Activated CD4-positive, alpha-beta T cell treated with anti-CD3 and anti-CD28 coated beads, Interleukin-2, Interleukin-4, amounts not matched to agents 100 ng/mL and 50 ng/mL, durations not matched to agents 16 hours and 8 hours (primary cell): ENCODE measurements at regions not wholly inside any gene's neighbourhood (a gene's known extent, or its start where the extent isn't known, plus 50 kb on each side); places are given as distances from the start of the nearest gene placed in this dataset.
"Not testable (repeated sequence)": the region's sequence is repeated elsewhere in the genome, so short reads cannot be mapped to it uniquely, and the experiment has no call there.

Source experiments
- DNase-seq: peaks from one replicate; pipeline ENCODE4 v3.0.0-alpha.2; 2020; ENCODE audit warnings: low spot score

DNA sequence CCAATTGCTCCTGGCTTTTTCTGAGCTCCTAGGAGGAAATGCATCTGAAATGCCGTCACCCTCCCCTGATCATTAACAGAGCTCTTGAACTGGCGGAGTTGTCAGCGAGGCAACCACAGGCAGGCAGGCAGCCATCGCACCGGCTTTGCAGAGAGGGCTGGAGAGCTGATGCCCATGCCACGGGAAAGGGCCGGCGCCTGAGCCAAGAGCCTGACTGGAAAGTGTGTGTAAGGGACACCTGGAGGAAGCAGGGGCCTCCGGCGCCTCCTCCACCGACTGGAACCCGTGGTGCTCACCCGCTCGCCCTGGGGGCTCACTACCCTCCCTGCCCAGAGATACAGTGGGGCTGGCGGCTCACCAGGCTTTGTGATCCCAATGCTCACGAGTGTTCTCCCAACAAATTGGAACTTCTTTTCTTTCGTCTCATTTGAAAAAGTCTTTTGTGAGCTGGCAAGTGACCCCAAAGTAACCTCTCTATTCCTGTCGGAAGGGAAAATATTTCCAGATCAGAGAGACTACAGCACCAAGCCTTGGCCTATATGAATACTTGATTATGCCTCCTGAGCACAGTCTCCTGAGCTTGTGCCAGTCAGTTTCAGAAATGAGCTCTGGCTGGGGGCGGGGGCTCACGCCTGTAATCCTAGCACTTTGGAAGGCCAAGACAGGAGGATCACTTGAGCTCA, 97.7 kb upstream of the SLC25A33 start:
- DNase-seq, result no peak

DNA sequence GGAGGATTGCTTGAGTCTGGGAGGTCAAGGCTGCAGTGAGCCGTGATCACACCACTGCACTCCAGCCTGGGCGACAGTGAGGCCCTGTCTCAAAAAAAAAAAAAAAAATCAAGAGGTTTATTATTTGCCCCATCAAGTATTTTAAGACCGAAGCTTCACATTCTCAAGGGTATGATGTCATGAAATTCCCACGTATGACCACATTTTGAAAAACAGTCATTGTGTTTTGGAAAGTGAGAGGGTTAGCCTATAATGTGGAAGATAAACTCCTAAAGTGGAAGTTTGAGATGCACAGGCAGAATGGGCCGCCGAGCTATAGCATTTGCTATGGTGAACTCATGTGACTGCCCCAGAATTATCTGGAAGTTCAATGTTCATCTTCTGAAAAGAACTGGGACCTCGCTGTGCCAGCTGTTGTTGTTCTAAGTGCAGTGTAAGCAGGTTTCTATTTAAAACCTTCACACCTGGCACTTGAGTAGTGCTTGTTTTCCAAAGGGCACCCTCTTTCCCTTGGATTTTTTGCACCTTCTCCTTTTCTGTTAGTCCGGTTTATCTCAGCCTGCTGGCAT, 96.9 kb upstream of the SLC25A33 start:
- no peak for DNase-seq

GRCh38 chr1:9442986-9443385, 96.3 kb upstream of the SLC25A33 start:
- no peak for DNase-seq

DNA sequence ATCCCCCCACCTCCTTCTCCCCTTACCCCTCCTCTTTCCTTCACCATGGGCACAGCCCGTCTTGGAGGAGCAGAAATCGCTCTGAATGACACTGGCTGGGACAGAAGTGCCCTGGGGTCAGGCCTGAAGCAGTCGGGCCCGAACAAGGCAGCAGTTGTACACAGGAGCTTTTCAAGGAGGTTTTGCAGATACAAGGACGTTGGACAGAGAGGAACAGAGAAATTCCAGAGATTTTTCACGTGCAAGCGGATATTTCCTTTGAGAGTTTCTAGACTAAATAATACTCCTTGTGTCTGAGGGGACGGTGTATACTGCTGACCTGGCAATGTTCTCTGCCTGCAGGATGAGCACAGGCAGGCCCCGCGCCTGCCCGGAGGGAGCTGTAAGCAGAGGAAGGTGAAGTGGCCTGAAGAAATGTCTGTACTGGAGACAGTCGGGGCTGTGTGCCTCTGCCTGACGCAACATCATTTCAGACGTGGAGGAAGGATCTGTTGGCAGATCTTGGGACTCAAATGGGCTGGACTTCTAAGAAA, 95.3 kb upstream of the SLC25A33 start:
- no peak for DNase-seq

DNA sequence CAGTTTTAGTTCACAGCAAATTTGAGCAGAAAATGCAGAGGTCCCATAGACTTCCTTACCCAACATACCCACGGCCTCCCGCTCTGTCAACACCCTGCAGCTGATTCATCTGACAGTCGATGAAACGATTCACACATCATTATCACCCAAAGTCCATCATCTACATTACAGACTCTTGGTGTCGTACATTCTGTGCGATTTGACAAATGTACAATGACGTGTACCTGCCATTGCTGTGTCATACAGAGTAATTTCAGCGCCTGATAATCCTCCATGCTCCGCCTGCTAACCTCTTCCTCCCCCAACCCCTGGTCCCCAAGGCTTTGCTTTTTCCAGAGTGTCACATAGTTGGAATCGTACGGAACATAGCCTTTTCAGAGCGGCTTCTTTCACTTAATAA, 94.7 kb upstream of the SLC25A33 start:
- no peak for DNase-seq

GRCh38 chr1:9445081-9445480, 94.2 kb upstream of the SLC25A33 start:
- not testable (repeated sequence) for DNase-seq

GRCh38 chr1:9447215-9447960, 91.9 kb upstream of the SLC25A33 start:
- DNase-seq, result no peak

DNA sequence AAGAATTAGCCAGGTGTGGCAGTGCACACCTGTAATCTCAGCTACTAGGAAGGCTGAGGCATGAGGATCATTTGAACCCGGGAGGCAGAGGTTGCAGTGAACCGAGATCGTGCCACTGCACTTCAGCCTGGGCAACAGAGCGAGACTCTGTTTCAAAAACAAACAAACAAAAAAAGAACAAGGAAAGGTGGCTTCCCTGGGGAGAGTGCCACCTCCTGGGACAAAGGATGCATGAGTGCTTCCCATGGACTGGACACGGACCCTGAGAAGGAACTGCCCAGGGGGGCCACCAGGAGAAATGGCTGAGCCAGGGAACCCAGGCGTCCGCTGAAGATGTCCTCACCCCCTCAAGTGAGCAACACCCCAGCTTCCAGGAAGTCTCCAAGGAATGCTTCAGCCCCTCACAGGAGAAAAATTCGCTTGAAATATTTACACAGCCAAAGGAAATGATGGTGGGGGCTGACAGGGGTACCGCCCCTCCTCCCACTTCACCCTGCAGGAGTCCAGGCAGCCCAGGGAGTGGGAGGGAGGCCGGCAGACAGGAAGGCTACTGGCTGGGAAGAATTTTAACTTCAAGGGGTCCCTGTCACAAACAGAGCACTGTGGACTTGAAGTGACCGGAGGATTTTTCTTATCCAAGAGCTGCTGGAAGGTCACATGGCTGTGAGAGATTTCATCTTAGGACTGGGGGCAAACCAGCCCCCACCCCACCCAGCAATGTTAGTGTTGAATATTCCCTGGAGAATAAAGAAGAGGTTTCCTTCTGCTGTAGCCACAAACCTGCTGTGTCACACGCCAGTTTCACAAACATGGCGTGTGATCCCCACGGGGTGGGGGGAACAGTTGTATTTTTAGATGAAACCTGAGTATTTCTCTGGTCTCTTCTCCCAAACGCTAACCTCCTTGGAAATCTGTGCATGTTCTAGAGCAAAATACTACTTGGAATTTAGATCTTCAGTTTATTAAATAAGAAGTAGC, 90.8 kb upstream of the SLC25A33 start:
- DNase-seq, result no peak

- DNase-seq, result no peak
Measured at GRCh38 chr1:9449110-9449627, 90.1 kb upstream of the SLC25A33 start.

DNA sequence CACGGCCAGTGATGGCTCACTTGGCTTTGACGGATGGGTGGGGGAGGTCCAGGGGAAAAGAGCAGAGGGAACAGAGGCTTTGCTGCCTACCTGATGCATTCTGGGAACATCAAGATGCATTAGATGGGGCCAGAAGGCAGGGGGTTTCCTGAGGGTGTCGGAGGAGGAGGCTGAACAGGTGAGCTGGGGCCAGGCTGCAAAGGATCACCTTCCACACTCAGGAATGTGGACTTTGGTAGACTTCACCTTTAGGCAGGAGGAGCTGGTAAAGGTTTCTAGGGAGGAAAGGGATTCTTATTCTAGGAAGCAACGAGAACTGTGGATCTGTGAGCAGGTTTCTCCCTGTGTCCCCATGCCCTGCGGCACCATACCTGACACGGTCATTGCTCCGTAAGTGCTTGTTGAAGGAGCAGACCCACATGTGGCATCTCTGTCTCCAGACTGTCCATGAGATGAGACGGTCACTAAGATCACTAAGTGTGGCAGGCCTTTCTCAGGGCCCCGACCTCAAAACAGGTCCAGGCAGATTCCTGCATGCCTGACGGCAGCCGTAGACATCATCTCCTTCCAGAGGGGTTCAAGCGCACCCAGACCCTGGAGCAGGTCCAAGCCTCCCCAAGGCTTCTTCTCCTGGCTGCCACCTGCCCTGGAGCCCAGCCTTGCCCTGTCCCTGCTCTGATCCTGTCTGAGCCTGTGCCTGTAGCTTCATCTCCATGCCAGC, 89.1 kb upstream of the SLC25A33 start:
- DNase-seq, result no peak

DNA sequence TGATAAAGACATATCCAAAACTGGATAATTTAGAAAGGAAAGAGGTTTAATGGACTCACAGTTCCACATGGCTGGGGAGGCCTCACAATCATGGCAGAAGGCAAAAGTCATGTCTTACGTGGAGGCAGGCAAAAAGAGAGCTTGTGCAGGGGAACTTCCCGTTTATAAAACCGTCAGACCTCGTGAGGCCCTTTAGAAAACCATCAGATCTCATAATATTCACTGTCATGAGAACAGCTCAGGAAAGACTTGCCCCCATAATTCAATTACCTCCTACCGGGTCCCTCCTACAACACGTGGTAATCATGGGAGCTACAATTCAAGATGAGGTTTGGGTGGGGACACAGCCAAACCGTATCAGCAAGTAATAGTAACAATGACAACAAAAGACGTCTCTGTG, 88.2 kb upstream of the SLC25A33 start:
- no peak for DNase-seq

DNA sequence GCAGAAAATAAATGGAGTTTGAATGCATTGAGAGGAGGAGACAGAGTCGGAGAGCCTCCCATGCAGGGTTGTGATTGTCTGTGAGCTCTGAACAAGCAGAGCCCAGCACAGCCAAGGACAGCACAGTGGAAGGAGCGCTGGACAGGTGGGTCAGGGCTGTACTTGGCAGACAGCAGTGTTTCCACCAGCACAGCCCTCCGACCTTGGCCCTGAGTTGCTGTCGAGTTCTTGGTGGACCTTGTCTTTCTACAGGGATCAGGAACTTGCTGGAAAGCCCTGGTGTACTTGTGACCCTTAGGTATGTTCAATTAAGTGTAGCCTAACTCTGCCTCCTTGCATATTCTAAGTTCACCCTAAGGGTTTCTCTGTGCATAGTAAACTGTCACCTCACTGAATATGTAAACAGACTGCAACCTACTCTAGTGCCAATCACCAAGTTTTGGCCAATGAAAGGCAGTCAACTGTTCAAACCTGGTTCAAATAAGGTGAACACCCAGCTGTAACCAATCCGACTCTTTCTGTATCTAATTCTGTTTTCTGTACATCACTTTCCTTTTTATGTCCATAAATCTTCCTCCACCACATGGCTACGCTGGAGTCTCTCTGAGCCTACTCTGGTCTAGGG, 86.6 kb upstream of the SLC25A33 start:
- no peak for DNase-seq

DNA sequence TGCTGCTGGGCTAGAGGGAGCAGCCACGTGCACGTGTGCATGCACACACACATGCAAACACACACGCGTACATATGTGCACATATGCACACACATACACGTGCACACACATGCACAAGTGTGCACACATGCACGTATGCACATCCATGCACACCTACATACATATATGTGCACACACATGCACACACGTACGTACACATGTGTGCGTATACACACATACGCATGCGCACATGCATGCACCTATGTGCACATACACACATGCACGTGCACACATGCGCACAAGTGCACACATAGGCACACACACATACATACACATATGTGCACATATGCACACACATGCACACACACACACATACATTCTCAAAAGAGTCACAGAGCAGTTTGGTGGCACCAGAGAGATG, 85.9 kb upstream of the SLC25A33 start:
- DNase-seq, result no peak

DNA sequence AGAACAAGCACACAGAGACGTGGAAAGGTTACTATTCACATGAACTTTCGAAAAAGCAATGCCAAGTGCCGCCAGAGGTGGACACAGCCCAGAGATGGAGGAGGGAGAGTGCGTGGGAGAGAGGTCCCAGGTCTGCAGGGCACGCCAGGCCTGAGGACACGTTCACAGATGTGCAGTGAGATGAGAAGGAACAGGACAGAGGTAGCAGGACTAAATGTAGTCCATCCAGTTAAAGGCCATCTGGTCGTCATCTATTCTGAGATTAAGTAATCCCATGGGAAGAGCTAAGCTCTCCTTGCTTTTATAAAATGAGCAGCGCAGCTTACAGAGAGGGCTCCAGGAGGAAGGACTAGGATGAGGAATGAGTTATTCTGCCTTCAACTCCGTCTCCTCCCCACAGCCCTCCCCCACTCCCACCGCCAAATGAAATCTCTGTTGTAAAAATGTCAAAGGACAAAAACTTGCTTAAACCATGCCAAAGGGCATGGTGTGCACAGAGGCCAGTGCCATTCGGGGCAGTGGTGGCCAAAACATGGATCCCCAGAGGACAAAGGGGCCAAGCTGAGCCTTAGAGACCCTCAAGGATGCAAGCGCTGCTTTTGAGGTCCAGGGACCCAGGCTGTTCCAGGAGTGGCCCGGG, 85.4 kb upstream of the SLC25A33 start:
- no peak for DNase-seq

- DNase-seq, result no peak
Measured at GRCh38 chr1:9454494-9455066, 84.7 kb upstream of the SLC25A33 start.

GRCh38 chr1:9455487-9456234, 83.6 kb upstream of the SLC25A33 start:
- DNase-seq, result peak; percentile 59

DNA sequence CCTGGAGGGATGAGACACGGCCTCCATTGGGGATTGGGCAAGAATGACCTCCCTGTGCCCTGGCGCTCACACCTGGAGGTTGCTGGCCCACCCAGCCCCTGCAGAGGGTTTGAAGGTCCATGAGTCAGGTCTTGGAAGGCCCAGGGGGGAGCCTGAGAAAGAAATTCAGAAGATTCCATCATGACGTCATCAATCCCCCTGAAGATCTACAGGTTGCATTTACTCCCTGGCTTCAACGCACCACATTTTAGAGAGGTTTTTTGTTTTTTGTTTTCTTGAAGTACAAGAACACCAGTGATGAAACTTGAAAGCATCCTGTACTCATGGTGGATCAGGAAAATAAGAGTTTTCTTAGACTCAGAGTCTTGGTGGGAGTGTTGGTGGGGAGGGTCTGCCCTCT, 82.4 kb upstream of the SLC25A33 start:
- no peak for DNase-seq

DNA sequence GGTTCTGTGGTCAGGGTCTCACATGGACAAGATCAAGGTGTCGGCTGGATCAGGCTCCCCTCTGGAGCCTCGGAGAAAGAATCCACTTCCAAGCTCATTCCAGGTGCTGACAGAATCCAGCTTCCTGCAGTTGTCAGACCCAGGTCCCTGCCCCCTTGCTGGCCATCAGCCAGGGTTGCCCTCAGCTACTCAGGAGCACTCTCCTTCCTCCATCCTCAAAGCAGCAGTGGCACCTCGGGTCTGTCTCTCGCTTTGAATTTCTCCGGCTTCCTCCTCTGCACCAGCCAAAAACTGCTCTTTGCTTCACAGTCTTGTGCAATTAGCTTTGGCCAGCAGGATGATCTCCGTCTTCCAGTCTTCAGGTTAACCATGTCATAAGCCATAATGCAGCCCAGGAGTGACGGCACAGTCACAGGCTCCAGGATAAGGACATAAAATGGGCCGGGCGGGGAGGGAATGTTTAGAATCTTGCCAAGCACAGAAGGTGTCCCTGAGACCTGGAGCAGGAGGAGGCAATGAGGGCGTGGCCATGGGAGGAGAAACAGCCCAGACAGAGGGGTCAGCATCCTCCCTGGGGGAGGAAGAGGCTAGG, 79.4 kb upstream of the SLC25A33 start:
- DNase-seq, result no peak

DNA sequence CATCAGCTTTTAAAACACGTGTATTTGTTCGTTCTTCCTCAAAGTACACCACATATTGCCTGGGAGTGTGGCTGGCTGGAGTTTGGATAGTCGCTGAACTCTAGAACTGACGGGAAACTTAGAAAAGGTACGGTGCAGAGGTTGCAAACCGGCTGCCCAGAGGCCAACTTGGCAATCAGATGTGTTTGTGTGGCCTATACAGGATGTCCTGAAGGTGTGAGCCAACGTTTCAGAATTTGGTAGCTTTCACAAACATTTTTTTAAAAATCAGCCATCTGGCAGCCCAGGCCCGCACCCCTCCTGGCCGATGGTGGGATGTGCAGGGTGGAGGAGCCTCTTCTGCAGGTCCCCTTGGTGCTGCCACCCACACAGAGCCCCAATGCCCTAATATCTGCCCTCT, 73.6 kb upstream of the SLC25A33 start:
- DNase-seq, result no peak
